Astrocyte (in vitro differentiated cells and primary cell): ENCODE measurements at regions not wholly inside any gene's neighbourhood (a gene's known extent, or its start where the extent isn't known, plus 50 kb on each side); places are given as distances from the start of the nearest gene placed in this dataset.

Source experiments
- EZH2 ChIP-seq: IDR thresholded peaks from 2 replicates; pipeline ENCODE4 v1.6.1; 2012; ENCODE audit warnings: mild to moderate bottlenecking, low read length, inconsistent platforms; ENCODE audit not compliant: insufficient read depth
- TF ChIP-seq, protein P1 (sequence below): IDR thresholded peaks from 2 replicates; pipeline ENCODE4 v1.5.1; 2011; ENCODE audit warnings: low read depth, mild to moderate bottlenecking, inconsistent platforms, low read length, moderate library complexity; ENCODE audit not compliant: insufficient read depth

DNA sequence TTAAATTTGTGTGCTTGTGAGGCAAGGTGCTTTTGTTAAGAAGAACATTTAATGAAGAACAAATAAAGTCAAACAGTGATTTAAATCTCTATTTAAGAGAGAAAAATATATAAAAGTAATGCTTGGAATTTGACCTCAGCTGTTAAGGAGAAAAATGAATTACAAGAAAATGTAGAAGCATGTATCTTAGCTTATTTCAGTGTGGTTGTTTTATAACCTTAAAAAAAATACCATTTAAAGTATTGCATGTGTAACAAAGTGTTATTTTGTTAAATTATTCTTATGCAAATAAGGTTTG, 537.0 kb upstream of the SPRY2 start:
- TF ChIP-seq, protein P1, sequence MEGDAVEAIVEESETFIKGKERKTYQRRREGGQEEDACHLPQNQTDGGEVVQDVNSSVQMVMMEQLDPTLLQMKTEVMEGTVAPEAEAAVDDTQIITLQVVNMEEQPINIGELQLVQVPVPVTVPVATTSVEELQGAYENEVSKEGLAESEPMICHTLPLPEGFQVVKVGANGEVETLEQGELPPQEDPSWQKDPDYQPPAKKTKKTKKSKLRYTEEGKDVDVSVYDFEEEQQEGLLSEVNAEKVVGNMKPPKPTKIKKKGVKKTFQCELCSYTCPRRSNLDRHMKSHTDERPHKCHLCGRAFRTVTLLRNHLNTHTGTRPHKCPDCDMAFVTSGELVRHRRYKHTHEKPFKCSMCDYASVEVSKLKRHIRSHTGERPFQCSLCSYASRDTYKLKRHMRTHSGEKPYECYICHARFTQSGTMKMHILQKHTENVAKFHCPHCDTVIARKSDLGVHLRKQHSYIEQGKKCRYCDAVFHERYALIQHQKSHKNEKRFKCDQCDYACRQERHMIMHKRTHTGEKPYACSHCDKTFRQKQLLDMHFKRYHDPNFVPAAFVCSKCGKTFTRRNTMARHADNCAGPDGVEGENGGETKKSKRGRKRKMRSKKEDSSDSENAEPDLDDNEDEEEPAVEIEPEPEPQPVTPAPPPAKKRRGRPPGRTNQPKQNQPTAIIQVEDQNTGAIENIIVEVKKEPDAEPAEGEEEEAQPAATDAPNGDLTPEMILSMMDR = no peak
- TF ChIP-seq EZH2 = no peak
